ENCODE measurements at regions not wholly inside any gene's neighbourhood (a gene's known extent, or its start where the extent isn't known, plus 50 kb on each side); places are given as distances from the start of the nearest gene placed in this dataset.
"Not testable (repeated sequence)": the region's sequence is repeated elsewhere in the genome, so short reads cannot be mapped to it uniquely, and the experiment has no call there.

DNA sequence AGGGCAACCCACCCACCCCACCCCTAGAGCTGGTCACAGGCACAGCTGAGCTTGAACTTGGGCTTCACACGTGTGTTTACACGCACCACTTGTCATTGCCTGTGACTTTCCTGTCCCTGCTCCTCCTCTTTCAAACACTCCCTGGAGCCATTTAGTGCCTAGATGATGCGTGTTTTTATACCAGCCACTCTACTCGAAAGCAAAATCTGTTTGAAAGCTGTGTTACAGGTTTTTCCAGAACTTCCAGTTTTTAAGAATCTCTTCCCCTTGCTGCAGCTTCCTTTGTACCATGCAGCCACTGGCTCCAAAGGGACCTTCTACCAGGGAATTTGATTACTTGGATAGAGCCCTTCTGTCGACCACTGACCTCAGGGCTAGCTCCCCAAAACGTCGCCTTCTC is 78.8 kb upstream of the SPRY4 start:
- DNase-seq (ENCODE audit: low spot score), result no peak
- no peaks in the 10 kb centered on the region for H3K27me3 ChIP-seq (ENCODE audit: insufficient read depth, poor library complexity, severe bottlenecking)
- peaks cover 14% of the 10 kb centered on the region for H3K4me1 ChIP-seq (ENCODE audit: insufficient read depth, poor library complexity, severe bottlenecking)
- TF ChIP-seq, protein P1, sequence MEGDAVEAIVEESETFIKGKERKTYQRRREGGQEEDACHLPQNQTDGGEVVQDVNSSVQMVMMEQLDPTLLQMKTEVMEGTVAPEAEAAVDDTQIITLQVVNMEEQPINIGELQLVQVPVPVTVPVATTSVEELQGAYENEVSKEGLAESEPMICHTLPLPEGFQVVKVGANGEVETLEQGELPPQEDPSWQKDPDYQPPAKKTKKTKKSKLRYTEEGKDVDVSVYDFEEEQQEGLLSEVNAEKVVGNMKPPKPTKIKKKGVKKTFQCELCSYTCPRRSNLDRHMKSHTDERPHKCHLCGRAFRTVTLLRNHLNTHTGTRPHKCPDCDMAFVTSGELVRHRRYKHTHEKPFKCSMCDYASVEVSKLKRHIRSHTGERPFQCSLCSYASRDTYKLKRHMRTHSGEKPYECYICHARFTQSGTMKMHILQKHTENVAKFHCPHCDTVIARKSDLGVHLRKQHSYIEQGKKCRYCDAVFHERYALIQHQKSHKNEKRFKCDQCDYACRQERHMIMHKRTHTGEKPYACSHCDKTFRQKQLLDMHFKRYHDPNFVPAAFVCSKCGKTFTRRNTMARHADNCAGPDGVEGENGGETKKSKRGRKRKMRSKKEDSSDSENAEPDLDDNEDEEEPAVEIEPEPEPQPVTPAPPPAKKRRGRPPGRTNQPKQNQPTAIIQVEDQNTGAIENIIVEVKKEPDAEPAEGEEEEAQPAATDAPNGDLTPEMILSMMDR (IDR thresholded peaks at IDR 0.05; ENCODE audit: poor library complexity, severe bottlenecking), result no peak
- peak; percentile 29; the same call in 2 of the 3 replicates for ATAC-seq (ENCODE audit: low read depth)
- no peak overlapping the region for H3K4me3 ChIP-seq (ENCODE audit: severe bottlenecking)
- no peaks in the 10 kb centered on the region for H3K36me3 ChIP-seq (ENCODE audit: low read depth)
- H3K27ac ChIP-seq (ENCODE audit: poor library complexity, severe bottlenecking), result no peak overlapping the region
- no peaks in the 10 kb centered on the region for H3K9me3 ChIP-seq (ENCODE audit: severe bottlenecking)

DNA sequence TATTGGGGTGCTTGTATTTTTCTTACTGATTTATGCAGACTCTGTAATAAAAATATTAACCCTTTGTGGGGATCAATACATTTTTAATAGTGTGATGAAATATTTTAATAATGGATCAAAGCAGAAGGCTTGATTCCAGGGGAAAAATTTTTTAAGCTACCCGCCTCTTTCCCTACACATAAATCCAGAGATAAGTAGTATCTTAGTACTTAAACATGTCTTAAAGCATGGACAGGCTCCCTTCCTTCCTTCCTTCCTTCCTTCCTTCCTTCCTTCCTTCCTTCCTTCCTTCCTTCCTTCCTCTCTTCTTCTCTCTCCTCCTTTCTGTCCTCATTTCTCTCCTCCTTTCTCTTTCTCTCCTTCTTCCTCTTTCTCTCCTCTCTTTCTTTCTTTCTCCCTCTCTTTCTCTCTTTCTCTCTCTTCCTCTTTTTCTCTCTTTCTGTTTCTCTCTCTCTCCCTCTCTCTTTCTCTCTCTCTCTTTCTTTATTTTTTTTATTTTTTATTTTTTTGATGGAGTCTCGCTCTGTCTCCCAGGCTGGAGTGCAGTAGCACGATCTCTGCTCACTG is 78.0 kb upstream of the SPRY4 start:
- no peak overlapping the region for H3K27ac ChIP-seq (ENCODE audit: poor library complexity, severe bottlenecking)
- TF ChIP-seq, protein P1 (IDR thresholded peaks at IDR 0.05; ENCODE audit: poor library complexity, severe bottlenecking), result no peak

DNA sequence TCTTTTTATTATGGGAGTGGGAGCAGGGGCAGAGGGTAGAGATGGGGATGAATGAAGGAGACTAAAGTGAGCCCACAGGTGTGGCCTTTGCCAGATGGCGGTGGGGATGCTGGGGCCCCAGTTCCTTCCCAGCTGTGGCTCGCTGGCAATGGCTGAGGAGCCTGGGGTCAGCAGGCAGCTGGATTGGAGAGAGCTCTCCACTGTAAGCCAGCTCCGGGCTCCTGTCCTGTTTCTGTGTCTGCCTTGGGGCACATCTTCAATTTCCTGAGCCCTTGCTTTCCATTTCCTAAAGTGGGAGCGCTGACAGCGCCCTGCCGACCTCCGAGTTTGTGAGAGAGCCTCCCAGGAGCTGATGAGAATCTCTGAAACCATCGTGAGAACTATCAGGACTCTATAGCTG is 75.6 kb upstream of the SPRY4 start:
- DNase-seq (ENCODE audit: low spot score) (no peak), ATAC-seq (ENCODE audit: low read depth) (no peak)
- no peaks in the 10 kb centered on the region for H3K36me3 ChIP-seq (ENCODE audit: low read depth)
- no peak overlapping the region for H3K27ac ChIP-seq (ENCODE audit: poor library complexity, severe bottlenecking)
- no peaks in the 10 kb centered on the region for H3K27me3 ChIP-seq (ENCODE audit: insufficient read depth, poor library complexity, severe bottlenecking)
- H3K9me3 ChIP-seq (ENCODE audit: severe bottlenecking), result no peaks in the 10 kb centered on the region
- TF ChIP-seq, protein P1 (IDR thresholded peaks at IDR 0.05; ENCODE audit: poor library complexity, severe bottlenecking), result no peak
- no peak overlapping the region for H3K4me3 ChIP-seq (ENCODE audit: severe bottlenecking)
- H3K4me1 ChIP-seq (ENCODE audit: insufficient read depth, poor library complexity, severe bottlenecking), result peaks cover 6% of the 10 kb centered on the region

More for the DNA sequence above, 78.0 kb upstream of the SPRY4 start:
- Histone ChIP-seq H3K27me3 (ENCODE audit: insufficient read depth, poor library complexity, severe bottlenecking) (no peaks in the 10 kb centered on the region), H3K9me3 (ENCODE audit: severe bottlenecking) (no peaks in the 10 kb centered on the region), H3K36me3 (ENCODE audit: low read depth) (no peaks in the 10 kb centered on the region), H3K4me3 (ENCODE audit: severe bottlenecking) (no peak overlapping the region), H3K4me1 (ENCODE audit: insufficient read depth, poor library complexity, severe bottlenecking) (peaks cover 14% of the 10 kb centered on the region)
- ATAC-seq (ENCODE audit: low read depth) (no peak), DNase-seq (ENCODE audit: low spot score) (no peak)

DNA sequence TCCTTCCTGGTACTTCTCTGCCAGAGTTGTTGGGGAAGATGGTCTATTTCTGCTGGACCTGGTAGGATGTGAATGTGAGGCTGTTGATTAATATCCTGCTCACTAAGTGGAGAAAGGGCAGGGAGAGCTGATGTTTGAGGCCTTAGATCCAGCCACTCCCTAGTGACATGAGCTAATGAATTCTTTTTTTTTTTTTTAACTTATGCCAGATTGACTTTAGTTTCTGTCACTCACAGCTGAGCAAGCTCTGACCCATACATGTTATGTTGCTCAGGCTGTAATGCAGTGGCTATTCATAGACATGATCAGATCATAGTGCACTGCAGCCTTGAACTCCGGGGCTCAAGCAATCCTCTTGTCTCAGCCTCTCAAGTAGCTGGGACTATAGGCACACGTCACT is 75.1 kb upstream of the SPRY4 start:
- TF ChIP-seq, protein P1 (IDR thresholded peaks at IDR 0.05; ENCODE audit: poor library complexity, severe bottlenecking), result no peak
- Histone ChIP-seq H3K4me1 (ENCODE audit: insufficient read depth, poor library complexity, severe bottlenecking) (peaks cover 6% of the 10 kb centered on the region), H3K27ac (ENCODE audit: poor library complexity, severe bottlenecking) (no peak overlapping the region), H3K36me3 (ENCODE audit: low read depth) (no peaks in the 10 kb centered on the region), H3K27me3 (ENCODE audit: insufficient read depth, poor library complexity, severe bottlenecking) (no peaks in the 10 kb centered on the region), H3K9me3 (ENCODE audit: severe bottlenecking) (no peaks in the 10 kb centered on the region), H3K4me3 (ENCODE audit: severe bottlenecking) (no peak overlapping the region)
- ATAC-seq (ENCODE audit: low read depth), result 0 out of 3 replicates have a peak, but pooled peaks have one; percentile 25
- no peak for DNase-seq (ENCODE audit: low spot score)

DNA sequence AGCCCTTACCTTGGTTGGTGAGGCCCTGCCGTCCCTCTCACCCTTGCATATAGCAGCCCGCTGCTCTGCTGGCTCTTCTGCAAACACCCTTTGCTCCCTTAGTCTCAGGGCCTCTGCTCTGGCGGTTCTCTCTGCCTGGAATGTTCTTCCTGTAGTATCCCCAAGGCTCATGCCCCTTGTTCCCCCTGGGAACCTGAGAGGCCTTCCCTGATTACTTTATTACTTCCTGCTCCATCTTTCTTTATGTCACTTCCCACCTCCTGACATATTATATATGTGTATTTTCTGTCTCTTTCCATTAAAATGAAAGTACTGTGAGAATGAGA is 73.9 kb upstream of the SPRY4 start:
- TF ChIP-seq, protein P1 (IDR thresholded peaks at IDR 0.05; ENCODE audit: poor library complexity, severe bottlenecking), result no peak
- ATAC-seq (ENCODE audit: low read depth) (no peak; the same call in 2 of the 3 replicates), DNase-seq (ENCODE audit: low spot score) (no peak)
- no peak overlapping the region for H3K27ac ChIP-seq (ENCODE audit: poor library complexity, severe bottlenecking)
- H3K4me3 ChIP-seq (ENCODE audit: severe bottlenecking), result no peak overlapping the region
- no peaks in the 10 kb centered on the region for H3K27me3 ChIP-seq (ENCODE audit: insufficient read depth, poor library complexity, severe bottlenecking)
- peaks cover 2% of the 10 kb centered on the region for H3K4me1 ChIP-seq (ENCODE audit: insufficient read depth, poor library complexity, severe bottlenecking)
- no peaks in the 10 kb centered on the region for H3K36me3 ChIP-seq (ENCODE audit: low read depth)
- H3K9me3 ChIP-seq (ENCODE audit: severe bottlenecking), result no peaks in the 10 kb centered on the region

DNA sequence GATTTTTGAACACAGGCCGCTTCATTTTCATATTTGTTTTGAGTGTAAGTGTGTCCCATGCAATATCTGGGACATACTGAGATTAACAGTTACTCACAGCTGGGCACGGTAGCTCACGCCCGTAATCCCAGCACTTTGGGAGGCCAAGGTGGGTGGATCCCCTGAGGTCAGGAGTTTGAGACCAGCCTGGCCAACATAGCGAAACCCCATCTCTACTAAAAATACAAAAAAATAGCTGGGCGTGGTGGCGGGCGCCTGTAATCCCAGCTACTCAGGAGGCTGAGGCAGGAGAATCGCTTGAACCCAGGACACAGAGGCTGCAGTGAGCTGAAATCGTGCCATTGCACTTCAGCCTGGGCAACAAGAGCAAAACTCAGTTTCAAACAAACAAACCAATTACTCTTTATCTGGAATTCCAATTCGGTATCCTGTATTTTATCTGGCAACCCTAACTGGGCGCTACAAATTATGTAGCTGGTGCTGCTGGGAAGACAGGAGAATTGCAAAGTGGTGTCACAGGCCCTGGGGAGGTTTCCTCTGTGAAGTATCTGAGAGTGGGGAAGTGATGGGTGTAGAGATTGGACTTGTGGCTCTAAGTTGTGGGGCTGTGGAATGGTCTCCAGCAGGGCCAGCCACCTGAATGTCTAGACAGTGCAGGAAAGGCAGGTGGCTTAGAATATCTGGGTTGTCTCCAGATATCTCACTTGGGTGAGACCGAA is 73.3 kb upstream of the SPRY4 start:
- not testable (repeated sequence) for ATAC-seq (ENCODE audit: low read depth); DNase-seq (ENCODE audit: low spot score); H3K9me3 ChIP-seq (ENCODE audit: severe bottlenecking); H3K27me3 ChIP-seq (ENCODE audit: insufficient read depth, poor library complexity, severe bottlenecking); H3K4me3 ChIP-seq (ENCODE audit: severe bottlenecking); H3K36me3 ChIP-seq (ENCODE audit: low read depth); H3K4me1 ChIP-seq (ENCODE audit: insufficient read depth, poor library complexity, severe bottlenecking); H3K27ac ChIP-seq (ENCODE audit: poor library complexity, severe bottlenecking)
